Endothelial cell (in vitro differentiated cells): ENCODE measurements at regions not wholly inside any gene's neighbourhood (a gene's known extent, or its start where the extent isn't known, plus 50 kb on each side); places are given as distances from the start of the nearest gene placed in this dataset.
"Not testable (repeated sequence)": the region's sequence is repeated elsewhere in the genome, so short reads cannot be mapped to it uniquely, and the experiment has no call there.

Source experiments
- DNase-seq: peaks from one replicate; pipeline ENCODE4 v3.0.0; 2021; ENCODE audit warnings: low spot score
- H3K27ac Mint-ChIP-seq: one replicate; pipeline ENCODE4 v1.8.0; 2021; ENCODE audit warnings: mixed read lengths, inconsistent platforms; ENCODE audit not compliant: unreplicated experiment
- H3K27me3 Mint-ChIP-seq: one replicate; pipeline ENCODE4 v1.8.0; 2021; ENCODE audit warnings: mild to moderate bottlenecking, moderate library complexity, mixed read lengths, inconsistent platforms; ENCODE audit not compliant: unreplicated experiment
- H3K36me3 Mint-ChIP-seq: one replicate; pipeline ENCODE4 v1.8.0; 2021; ENCODE audit warnings: mild to moderate bottlenecking, low read depth, mixed read lengths, inconsistent platforms; ENCODE audit not compliant: unreplicated experiment
- H3K4me1 Mint-ChIP-seq: one replicate; pipeline ENCODE4 v1.8.0; 2021; ENCODE audit warnings: mild to moderate bottlenecking, mixed read lengths, inconsistent platforms; ENCODE audit not compliant: unreplicated experiment
- H3K4me3 Mint-ChIP-seq: one replicate; pipeline ENCODE4 v1.8.0; 2021; ENCODE audit warnings: mild to moderate bottlenecking, mixed read lengths, inconsistent platforms; ENCODE audit not compliant: unreplicated experiment
- H3K9me3 Mint-ChIP-seq: one replicate; pipeline ENCODE4 v1.8.0; 2021; ENCODE audit warnings: mixed read lengths, inconsistent platforms; ENCODE audit not compliant: unreplicated experiment
- TF ChIP-seq, protein P1 (sequence below): fragments of 200-600 bp; sonication (generic); IDR thresholded peaks from one replicate; pipeline ENCODE4 v1.5.0; 2021; ENCODE audit warnings: antibody characterized with exemption; ENCODE audit not compliant: unreplicated experiment

DNA sequence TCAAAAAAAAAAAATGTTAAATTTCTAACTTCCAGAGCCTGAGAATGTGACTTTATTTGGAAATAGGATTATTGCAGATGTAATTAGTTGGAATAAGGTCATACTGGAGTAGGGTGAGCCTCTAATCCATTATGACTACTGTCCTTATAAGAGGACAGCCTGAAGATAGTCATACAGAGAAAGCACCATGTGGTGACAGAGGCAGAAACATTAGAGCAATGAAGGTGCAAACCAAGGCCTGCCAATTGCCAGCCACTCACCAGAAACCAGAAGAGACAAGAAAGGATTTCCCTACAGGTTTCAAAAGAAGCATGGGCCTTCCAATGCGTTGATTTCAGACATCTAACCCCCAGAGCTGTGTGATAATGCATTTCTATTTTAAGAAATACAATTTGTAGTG, 659.2 kb upstream of the CHD1 start:
- TF ChIP-seq, protein P1, sequence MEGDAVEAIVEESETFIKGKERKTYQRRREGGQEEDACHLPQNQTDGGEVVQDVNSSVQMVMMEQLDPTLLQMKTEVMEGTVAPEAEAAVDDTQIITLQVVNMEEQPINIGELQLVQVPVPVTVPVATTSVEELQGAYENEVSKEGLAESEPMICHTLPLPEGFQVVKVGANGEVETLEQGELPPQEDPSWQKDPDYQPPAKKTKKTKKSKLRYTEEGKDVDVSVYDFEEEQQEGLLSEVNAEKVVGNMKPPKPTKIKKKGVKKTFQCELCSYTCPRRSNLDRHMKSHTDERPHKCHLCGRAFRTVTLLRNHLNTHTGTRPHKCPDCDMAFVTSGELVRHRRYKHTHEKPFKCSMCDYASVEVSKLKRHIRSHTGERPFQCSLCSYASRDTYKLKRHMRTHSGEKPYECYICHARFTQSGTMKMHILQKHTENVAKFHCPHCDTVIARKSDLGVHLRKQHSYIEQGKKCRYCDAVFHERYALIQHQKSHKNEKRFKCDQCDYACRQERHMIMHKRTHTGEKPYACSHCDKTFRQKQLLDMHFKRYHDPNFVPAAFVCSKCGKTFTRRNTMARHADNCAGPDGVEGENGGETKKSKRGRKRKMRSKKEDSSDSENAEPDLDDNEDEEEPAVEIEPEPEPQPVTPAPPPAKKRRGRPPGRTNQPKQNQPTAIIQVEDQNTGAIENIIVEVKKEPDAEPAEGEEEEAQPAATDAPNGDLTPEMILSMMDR, result no peak

DNA sequence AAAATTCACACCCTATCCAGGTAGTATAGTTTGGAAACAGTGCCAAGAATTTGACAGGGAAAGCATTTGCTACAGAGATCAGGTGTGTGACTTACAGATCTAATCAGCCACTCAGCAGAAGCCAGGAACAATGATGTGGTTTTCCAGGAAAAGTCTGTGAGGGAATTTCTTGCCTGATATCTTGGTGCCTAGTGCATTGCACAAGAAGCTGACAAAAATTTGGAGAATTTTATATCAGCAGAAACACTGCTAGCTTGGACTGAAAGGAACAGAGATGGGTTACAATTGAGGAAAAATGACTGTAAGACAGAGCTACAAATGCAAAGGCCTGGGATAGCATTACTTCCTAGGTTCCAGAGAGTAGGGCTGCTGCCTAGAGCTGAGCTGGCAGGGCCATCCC, 658.1 kb upstream of the CHD1 start:
- TF ChIP-seq, protein P1, result no peak
- Mint-ChIP-seq H3K4me3 (no peak overlapping the region), H3K9me3 (no peaks in the 10 kb centered on the region), H3K36me3 (no peaks in the 10 kb centered on the region), H3K27ac (no peak overlapping the region), H3K27me3 (peaks cover 2% of the 10 kb centered on the region), H3K4me1 (peaks cover 9% of the 10 kb centered on the region)
- DNase-seq, result no peak

More for the DNA sequence above, 659.2 kb upstream of the CHD1 start:
- Mint-ChIP-seq H3K27ac (no peak overlapping the region), H3K4me3 (no peak overlapping the region), H3K27me3 (peaks cover 2% of the 10 kb centered on the region), H3K36me3 (no peaks in the 10 kb centered on the region), H3K4me1 (peaks cover 9% of the 10 kb centered on the region), H3K9me3 (no peaks in the 10 kb centered on the region)
- no peak for DNase-seq

DNA sequence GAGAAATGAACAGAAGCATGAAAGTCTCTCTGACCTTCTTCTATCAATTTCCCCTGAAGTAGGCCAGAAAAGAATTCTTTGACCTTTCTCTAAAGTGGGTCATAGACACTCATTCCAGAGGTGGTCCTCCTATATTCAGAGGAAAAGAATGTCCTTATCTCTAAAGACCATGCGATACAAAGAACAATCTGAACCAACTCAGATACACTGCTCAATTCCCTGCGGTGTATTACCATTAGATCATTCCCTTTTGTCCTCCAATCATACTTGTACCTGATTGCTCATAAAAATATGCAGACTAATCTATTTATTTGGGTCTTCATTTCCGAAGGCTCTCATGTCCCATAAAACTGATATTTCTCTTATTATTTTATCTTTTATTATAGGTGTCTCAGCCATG, 652.4 kb upstream of the CHD1 start:
- not testable (repeated sequence) for H3K4me3 Mint-ChIP-seq, DNase-seq, H3K4me1 Mint-ChIP-seq, H3K27me3 Mint-ChIP-seq, H3K36me3 Mint-ChIP-seq, H3K27ac Mint-ChIP-seq, H3K9me3 Mint-ChIP-seq

DNA sequence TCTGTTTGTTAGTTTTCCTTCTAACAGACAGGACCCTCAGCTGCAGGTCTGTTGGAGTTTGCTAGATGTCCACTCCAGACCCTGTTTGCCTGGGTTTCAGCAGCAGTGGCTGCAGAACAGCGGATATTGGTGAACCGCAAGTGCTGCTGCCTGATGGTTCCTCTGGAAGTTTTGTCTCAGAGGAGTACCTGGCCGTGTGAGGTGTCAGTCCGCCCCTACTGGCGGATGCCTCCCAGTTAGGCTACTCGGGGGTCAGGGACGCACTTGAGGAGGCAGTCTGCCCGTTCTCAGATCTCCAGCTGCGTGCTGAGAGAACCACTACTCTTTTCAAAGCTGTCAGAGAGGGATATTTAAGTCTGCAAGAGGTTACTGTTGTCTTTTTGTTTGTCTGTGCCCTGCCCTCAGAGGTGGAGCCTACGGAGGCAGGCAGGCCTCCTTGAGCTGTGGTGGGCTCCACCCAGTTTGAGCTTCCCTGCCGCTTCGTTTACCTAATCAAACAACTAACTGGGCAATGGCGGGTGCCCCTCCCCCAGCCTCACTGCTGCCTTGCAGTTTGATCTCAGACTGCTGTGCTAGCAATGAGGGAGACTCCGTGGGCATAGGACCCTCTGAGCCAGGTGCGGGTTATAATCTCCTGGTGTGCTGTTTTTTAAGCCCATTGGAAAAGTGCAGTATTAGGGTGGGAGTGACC, 634.3 kb upstream of the CHD1 start:
- not testable (repeated sequence) for H3K27ac Mint-ChIP-seq, H3K27me3 Mint-ChIP-seq, H3K36me3 Mint-ChIP-seq, H3K9me3 Mint-ChIP-seq, DNase-seq, H3K4me1 Mint-ChIP-seq, H3K4me3 Mint-ChIP-seq

DNA sequence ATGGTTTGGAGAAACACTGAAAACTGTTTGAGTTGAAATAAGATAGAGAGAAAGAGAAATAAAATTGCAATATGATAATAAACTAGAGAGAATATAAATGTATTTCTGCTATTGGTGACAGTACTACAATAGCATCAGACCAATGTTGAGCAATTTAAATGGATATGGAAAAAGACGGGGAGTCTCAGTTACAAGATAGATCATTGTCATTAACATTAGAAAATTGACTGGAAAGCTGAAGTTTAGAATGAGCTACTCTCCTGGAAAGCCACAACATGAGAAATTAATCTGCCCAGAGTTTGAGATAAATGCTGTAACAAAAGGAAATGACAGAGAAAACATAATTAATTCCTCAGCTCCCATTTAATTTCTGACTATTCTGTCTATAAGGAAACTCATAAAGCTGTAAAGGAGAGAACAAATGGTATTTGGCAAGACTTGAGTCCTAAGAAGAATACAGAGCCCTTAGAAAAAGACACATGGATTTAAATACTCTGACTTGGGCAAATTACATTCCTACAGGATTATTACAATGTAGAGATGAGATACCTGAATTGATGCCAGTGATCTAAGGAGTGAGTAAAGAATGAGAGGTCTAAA, 624.5 kb upstream of the CHD1 start:
- TF ChIP-seq, protein P1, result no peak
- Mint-ChIP-seq H3K9me3 (no peaks in the 10 kb centered on the region), H3K36me3 (no peaks in the 10 kb centered on the region), H3K27me3 (no peaks in the 10 kb centered on the region), H3K4me3 (no peak overlapping the region), H3K4me1 (no peaks in the 10 kb centered on the region), H3K27ac (no peak overlapping the region)
- no peak for DNase-seq

DNA sequence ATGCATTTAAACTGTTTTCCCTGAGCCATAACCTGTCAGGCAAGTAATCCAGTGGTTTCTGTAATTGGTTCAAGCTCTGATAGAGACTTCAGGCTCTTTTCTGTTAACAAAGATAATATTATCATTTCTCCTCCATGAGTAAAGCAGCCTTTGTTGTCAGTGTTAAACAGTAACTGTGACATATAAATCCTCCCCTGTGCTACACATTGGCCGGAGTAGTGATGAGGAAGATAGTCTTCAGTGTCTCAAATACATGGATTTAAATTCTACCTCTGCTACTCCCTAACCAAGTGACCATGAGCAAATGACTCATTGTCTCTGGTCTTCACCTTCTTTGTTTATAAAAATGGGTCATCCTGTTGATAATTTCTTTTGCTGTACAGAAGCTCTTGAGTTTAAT, 615.5 kb upstream of the CHD1 start:
- TF ChIP-seq, protein P1, result no peak
- Mint-ChIP-seq H3K36me3 (no peaks in the 10 kb centered on the region), H3K4me1 (no peaks in the 10 kb centered on the region), H3K27me3 (no peaks in the 10 kb centered on the region), H3K9me3 (no peaks in the 10 kb centered on the region), H3K4me3 (no peak overlapping the region), H3K27ac (no peak overlapping the region)
- no peak for DNase-seq
